Trophoblast cell (in vitro differentiated cells and primary cell): ENCODE measurements at regions not wholly inside any gene's neighbourhood (a gene's known extent, or its start where the extent isn't known, plus 50 kb on each side); places are given as distances from the start of the nearest gene placed in this dataset.
A peak's percentile ranks its signal among the peaks of the same experiment; 100 is the strongest.

Experiments
- DNase-seq, 2 donors: peaks; one replicate each; pipeline ENCODE4 v3.0.0-alpha.2; 2016
- H2AFZ ChIP-seq: 2 replicates; pipeline ENCODE4 v1.6.1; 2013; ENCODE audit warnings: low read length, moderate library complexity, mild to moderate bottlenecking; ENCODE audit not compliant: insufficient read depth, poor library complexity
- H2AK5ac ChIP-seq: 2 replicates; pipeline ENCODE4 v1.6.1; 2013; ENCODE audit warnings: mild to moderate bottlenecking, low read length
- H2BK120ac ChIP-seq: 2 replicates; pipeline ENCODE4 v1.6.1; 2013; ENCODE audit warnings: low read length, mild to moderate bottlenecking, moderate library complexity; ENCODE audit not compliant: insufficient read depth, poor library complexity
- H2BK12ac ChIP-seq: 2 replicates; pipeline ENCODE4 v1.6.1; 2013; ENCODE audit warnings: mild to moderate bottlenecking, low read length, moderate library complexity
- H2BK5ac ChIP-seq: 2 replicates; pipeline ENCODE4 v1.6.1; 2013; ENCODE audit warnings: low read length, low read depth, moderate library complexity, mild to moderate bottlenecking; ENCODE audit not compliant: poor library complexity
- H3K14ac ChIP-seq: 2 replicates; pipeline ENCODE4 v1.6.1; 2013; ENCODE audit warnings: mild to moderate bottlenecking, low read length
- H3K18ac ChIP-seq: 2 replicates; pipeline ENCODE4 v1.6.1; 2013; ENCODE audit warnings: mild to moderate bottlenecking, low read length
- H3K23ac ChIP-seq: 2 replicates; pipeline ENCODE4 v1.6.1; 2013; ENCODE audit warnings: low read length
- H3K27ac ChIP-seq: 2 replicates; pipeline ENCODE4 v1.5.1; 2013; ENCODE audit warnings: low read depth, mild to moderate bottlenecking, inconsistent platforms, low read length, moderate library complexity
- H3K27me3 ChIP-seq: 2 replicates; pipeline ENCODE4 v1.6.1; 2013; ENCODE audit warnings: inconsistent platforms, mild to moderate bottlenecking, low read length, moderate library complexity; ENCODE audit not compliant: insufficient read depth
- H3K36me3 ChIP-seq, 2 experiments: 1 replicate in 1 of 2; 2 replicates in 1 of 2; pipeline ENCODE4 v1.6.1; 2013; ENCODE audit warnings: low read length in 2 of 2, mild to moderate bottlenecking in 2 of 2, moderate library complexity in 1 of 2; ENCODE audit not compliant: insufficient read depth in 2 of 2, control insufficient read depth in 1 of 2
- H3K4ac ChIP-seq: 2 replicates; pipeline ENCODE4 v1.6.1; 2013; ENCODE audit warnings: low read depth, mild to moderate bottlenecking, low read length, moderate library complexity
- H3K4me1 ChIP-seq, 2 experiments: 1 replicate in 1 of 2; 2 replicates in 1 of 2; pipeline ENCODE4 v1.6.1; 2013; ENCODE audit warnings: low read length in 2 of 2, mild to moderate bottlenecking in 2 of 2, moderate library complexity in 1 of 2; ENCODE audit not compliant: insufficient read depth in 2 of 2, control insufficient read depth in 1 of 2
- H3K4me2 ChIP-seq: 2 replicates; pipeline ENCODE4 v1.6.1; 2013; ENCODE audit warnings: inconsistent platforms, mild to moderate bottlenecking, low read length, moderate library complexity
- H3K4me3 ChIP-seq: 2 replicates; pipeline ENCODE4 v1.5.1; 2013; ENCODE audit warnings: mild to moderate bottlenecking, low read depth, low read length, inconsistent platforms
- H3K79me1 ChIP-seq: one replicate; pipeline ENCODE4 v1.6.1; 2013; ENCODE audit warnings: low read length
- H3K79me2 ChIP-seq: 2 replicates; pipeline ENCODE4 v1.6.1; 2013; ENCODE audit warnings: low read length, mild to moderate bottlenecking; ENCODE audit not compliant: control insufficient read depth, insufficient read depth, poor library complexity
- H3K9ac ChIP-seq: 2 replicates; pipeline ENCODE4 v1.6.1; 2013; ENCODE audit warnings: mild to moderate bottlenecking, low read length
- H3K9me3 ChIP-seq: 2 replicates; pipeline ENCODE4 v1.6.1; 2013; ENCODE audit warnings: low read depth, mild to moderate bottlenecking, control low read depth, inconsistent platforms, low read length; ENCODE audit not compliant: insufficient read depth
- H4K12ac ChIP-seq: 2 replicates; pipeline ENCODE4 v1.6.1; 2013; ENCODE audit warnings: low read depth, mild to moderate bottlenecking, low read length, moderate library complexity
- H4K8ac ChIP-seq: 2 replicates; pipeline ENCODE4 v1.6.1; 2013; ENCODE audit warnings: low read depth, mild to moderate bottlenecking, low read length, moderate library complexity
- H4K91ac ChIP-seq: one replicate; pipeline ENCODE4 v1.6.1; 2013; ENCODE audit warnings: low read depth, mild to moderate bottlenecking, low read length, moderate library complexity
- WGBS: extraction: QIAGEN DNeasy Blood & Tissue Kit; methylation state at CpG from one replicate; pipeline ENCODE4 v1.1.7; 2013; ENCODE audit warnings: missing lambda C conversion rate; ENCODE audit not compliant: insufficient read length, insufficient coverage; ENCODE audit errors: extremely low coverage; 5-methylcytosine and 5-hydroxymethylcytosine counted together

- Histone ChIP-seq H2BK5ac (no peak overlapping the region), H3K27me3 (no peaks in the 10 kb centered on the region)
- WGBS, result no CpG with 5 or more reads among the region's 8 CpGs
These were observed 136.0 kb upstream of the NGF start for GRCh38 chr1:115473986-115474565.

GRCh38 chr1:115469703-115470476 lies 131.8 kb upstream of the NGF start:
- H2BK5ac ChIP-seq, result no peak overlapping the region
- H3K79me2 ChIP-seq, result no peaks in the 10 kb centered on the region
- peak; percentile 14 to 74 for DNase-seq
- no peak overlapping the region for H3K27ac ChIP-seq
- H3K4me3 ChIP-seq, result no peak overlapping the region
- H3K36me3 ChIP-seq, result no peaks in the 10 kb centered on the region
- no peak overlapping the region for H3K4ac ChIP-seq
- H3K18ac ChIP-seq, result no peak overlapping the region
- H2BK120ac ChIP-seq, result no peak overlapping the region
- H3K14ac ChIP-seq, result no peak overlapping the region
- no peak overlapping the region for H3K4me2 ChIP-seq
- no peaks in the 10 kb centered on the region for H3K9me3 ChIP-seq
- H3K9ac ChIP-seq, result no peak overlapping the region
- H3K27me3 ChIP-seq, result no peaks in the 10 kb centered on the region
- no peak overlapping the region for H4K91ac ChIP-seq
- peaks cover under 1% of the 10 kb centered on the region for H3K79me1 ChIP-seq
- H3K4me1 ChIP-seq, result peaks cover 3 to 7% of the 10 kb centered on the region in 2 experiments
- no peak overlapping the region for H3K23ac ChIP-seq
- no peak overlapping the region for H2AK5ac ChIP-seq
- no peak overlapping the region for H4K12ac ChIP-seq
- no peak overlapping the region for H4K8ac ChIP-seq
- no peak overlapping the region for H2AFZ ChIP-seq
- H2BK12ac ChIP-seq, result no peak overlapping the region
- WGBS, result no CpG with 5 or more reads among the region's 11 CpGs

More at GRCh38 chr1:115473986-115474565, 136.0 kb upstream of the NGF start:
- DNase-seq, result peak in 1 of 2 donors; percentile 8
- H2AK5ac ChIP-seq, result no peak overlapping the region
- no peak overlapping the region for H3K18ac ChIP-seq
- no peaks in the 10 kb centered on the region for H3K79me1 ChIP-seq
- H3K9ac ChIP-seq, result no peak overlapping the region
- no peak overlapping the region for H3K14ac ChIP-seq
- H3K79me2 ChIP-seq, result no peaks in the 10 kb centered on the region
- H2BK12ac ChIP-seq, result no peak overlapping the region
- H3K9me3 ChIP-seq, result no peaks in the 10 kb centered on the region
- no peak overlapping the region for H4K91ac ChIP-seq
- H3K4me1 ChIP-seq, result peaks cover 0 to 3% of the 10 kb centered on the region in 2 experiments
- H2BK120ac ChIP-seq, result no peak overlapping the region
- H3K4ac ChIP-seq, result no peak overlapping the region
- H2AFZ ChIP-seq, result no peak overlapping the region
- no peak overlapping the region for H3K4me3 ChIP-seq
- H3K23ac ChIP-seq, result no peak overlapping the region
- no peak overlapping the region for H4K8ac ChIP-seq
- no peak overlapping the region for H3K27ac ChIP-seq
- H4K12ac ChIP-seq, result no peak overlapping the region
- no peak overlapping the region for H3K4me2 ChIP-seq
- no peaks in the 10 kb centered on the region for H3K36me3 ChIP-seq

- H3K36me3 ChIP-seq, result no peaks in the 10 kb centered on the region
- H3K9me3 ChIP-seq, result no peaks in the 10 kb centered on the region
- no peak overlapping the region for H4K8ac ChIP-seq
- no peak overlapping the region for H3K18ac ChIP-seq
- H3K4me1 ChIP-seq, result peaks cover 3 to 7% of the 10 kb centered on the region in 2 experiments
- no peak overlapping the region for H2BK120ac ChIP-seq
- H3K79me2 ChIP-seq, result no peaks in the 10 kb centered on the region
- no peaks in the 10 kb centered on the region for H3K27me3 ChIP-seq
- no peak overlapping the region for H3K4me2 ChIP-seq
- H3K23ac ChIP-seq, result no peak overlapping the region
- no peak overlapping the region for H4K91ac ChIP-seq
- H3K14ac ChIP-seq, result no peak overlapping the region
- H3K4ac ChIP-seq, result no peak overlapping the region
- H3K79me1 ChIP-seq, result peaks cover 2% of the 10 kb centered on the region
- H2BK12ac ChIP-seq, result no peak overlapping the region
- H2AK5ac ChIP-seq, result no peak overlapping the region
- H3K9ac ChIP-seq, result no peak overlapping the region
- H4K12ac ChIP-seq, result no peak overlapping the region
- no peak overlapping the region for H3K4me3 ChIP-seq
- WGBS, result no CpG with 5 or more reads among the region's 3 CpGs
- no peak for DNase-seq
- no peak overlapping the region for H2AFZ ChIP-seq
- H2BK5ac ChIP-seq, result no peak overlapping the region
- H3K27ac ChIP-seq, result no peak overlapping the region
These were observed 129.7 kb upstream of the NGF start for GRCh38 chr1:115467790-115468189.

DNA sequence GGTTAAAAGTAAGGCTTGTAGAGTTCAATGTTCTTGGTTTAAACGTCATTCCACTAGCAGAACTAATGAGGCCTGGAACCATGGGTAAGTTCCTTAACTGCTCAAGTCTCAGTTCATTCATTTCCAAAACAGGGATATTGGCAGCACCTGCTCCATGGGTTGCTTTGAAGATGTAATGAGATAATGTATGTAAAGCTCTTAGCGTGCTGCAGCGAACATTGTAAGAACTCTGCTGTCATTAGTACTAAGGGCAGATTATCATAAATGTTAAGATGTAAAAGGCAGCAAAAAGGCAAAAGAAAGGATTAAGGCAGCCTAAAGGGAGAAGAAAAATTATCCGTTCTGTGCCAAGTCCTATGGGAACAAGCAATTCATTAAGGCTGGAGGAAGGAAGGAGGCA lies 129.1 kb upstream of the NGF start:
- Histone ChIP-seq H3K79me2 (no peaks in the 10 kb centered on the region), H3K4ac (no peak overlapping the region), H3K36me3 (no peaks in the 10 kb centered on the region), H3K14ac (no peak overlapping the region), H3K4me2 (no peak overlapping the region), H4K91ac (no peak overlapping the region), H2BK5ac (no peak overlapping the region), H3K4me3 (no peak overlapping the region), H3K4me1 (peaks cover 3 to 7% of the 10 kb centered on the region in 2 experiments), H3K9me3 (no peaks in the 10 kb centered on the region), H3K23ac (no peak overlapping the region), H2AK5ac (no peak overlapping the region), H3K27ac (no peak overlapping the region), H3K18ac (no peak overlapping the region), H2BK12ac (no peak overlapping the region), H3K27me3 (no peaks in the 10 kb centered on the region), H2BK120ac (no peak overlapping the region), H3K9ac (no peak overlapping the region), H4K8ac (no peak overlapping the region), H4K12ac (no peak overlapping the region), H2AFZ (no peak overlapping the region), H3K79me1 (peaks cover 2% of the 10 kb centered on the region)
- no CpG with 5 or more reads among the region's 4 CpGs for WGBS
- DNase-seq, result no peak
